DMS114 treated with DMSO at 0.1 percent for 48 hours (cell line): ENCODE measurements at regions not wholly inside any gene's neighbourhood (a gene's known extent, or its start where the extent isn't known, plus 50 kb on each side); places are given as distances from the start of the nearest gene placed in this dataset.

ENCODE experiments used
- DNase-seq: peaks from one replicate; lab custom pipeline; 2025; ENCODE audit not compliant: unreplicated experiment; lab: John Stamatoyannopoulos, UW

DNA sequence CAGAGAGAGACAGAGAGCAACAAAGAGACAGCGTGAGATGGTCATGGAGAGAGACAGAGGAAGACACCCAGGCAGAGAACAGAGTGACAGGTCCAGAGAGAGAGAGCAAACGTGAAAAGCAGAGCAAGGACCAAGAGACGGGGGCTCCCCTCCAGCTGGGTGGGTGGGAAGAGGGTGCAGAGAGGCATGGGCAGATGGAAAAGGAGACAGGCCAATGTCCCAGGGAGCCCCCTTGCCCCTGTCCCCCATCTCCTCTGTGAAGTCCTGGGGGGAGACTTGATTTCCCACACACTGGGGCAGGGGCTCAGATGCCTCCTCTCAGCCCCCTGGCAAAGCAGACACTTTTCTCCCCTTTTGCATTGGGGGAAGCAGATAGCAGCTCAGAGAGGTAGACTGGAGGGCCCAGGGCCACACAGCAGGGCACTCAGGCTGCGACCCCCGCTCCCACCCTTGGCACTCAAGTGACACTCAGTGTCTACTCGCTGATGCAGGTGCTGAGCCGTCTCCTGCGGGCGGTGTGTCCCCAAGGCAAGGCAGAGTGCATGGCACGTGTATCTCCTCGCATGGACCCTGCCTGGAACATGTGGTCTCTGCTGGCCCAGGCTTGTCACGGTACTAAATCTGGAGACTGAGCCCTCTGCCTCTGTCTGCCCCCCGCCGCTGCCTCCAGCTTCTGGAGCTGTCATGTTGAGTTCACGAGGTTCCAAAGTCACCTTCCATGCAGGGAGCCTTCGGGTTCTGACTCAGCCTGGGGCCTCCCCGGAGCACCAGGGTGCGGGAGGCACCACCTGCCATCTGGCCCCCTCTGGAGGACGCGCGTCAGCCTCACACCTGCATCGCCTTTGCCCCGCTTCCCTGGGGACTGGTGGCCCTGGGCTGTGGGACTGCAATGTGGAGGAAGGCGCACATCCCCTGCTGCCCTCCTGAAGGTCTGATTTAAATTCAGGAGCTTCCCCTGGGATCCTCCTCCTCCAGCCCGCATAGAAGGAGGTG is 215.9 kb upstream of the GSE1 start:
- no peak for DNase-seq

GRCh38 chr16:85398050-85398451 is 215.1 kb upstream of the GSE1 start:
- no peak for DNase-seq

DNA sequence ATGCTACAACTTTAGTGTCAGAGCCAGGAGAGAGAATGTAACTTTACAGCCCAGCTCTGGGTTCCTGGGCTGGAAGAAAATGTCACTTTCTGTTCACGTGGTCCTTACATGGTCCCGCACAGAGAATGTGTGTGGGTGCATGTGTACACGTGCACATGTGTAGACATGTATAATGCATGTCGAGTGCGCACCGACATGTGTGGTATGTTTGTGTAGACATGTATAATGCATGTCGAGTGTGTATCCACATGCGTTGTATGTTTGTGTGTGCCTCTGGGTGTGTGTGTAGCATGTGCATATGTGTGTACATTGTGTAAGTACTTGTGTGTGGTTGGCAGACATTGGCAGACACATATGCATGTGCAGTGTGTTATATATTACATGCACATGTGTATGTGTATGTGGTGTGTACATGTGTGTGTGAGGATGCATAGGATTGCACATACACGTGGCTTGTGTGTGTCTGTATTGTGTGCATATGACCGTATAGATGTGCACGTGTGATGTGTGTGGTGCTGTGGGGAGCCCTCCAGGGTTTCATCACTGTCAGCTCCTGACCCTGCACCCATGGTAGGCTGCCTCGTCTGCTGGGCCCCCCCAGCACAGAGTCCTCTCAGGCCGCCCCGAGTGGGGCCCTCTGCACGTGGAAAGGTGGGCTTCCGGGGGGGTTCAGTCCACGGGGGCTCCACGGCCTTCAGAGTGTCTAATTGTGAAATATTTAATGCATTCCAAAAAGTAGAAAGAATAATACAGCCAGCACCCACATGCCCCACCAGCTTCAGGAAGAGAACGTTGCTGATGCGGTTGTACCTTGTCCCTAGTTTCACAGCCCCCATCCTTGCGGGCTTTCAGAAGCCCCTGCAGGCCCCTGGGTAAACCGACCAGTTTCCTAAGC is 214.2 kb upstream of the GSE1 start:
- DNase-seq = no peak

DNA sequence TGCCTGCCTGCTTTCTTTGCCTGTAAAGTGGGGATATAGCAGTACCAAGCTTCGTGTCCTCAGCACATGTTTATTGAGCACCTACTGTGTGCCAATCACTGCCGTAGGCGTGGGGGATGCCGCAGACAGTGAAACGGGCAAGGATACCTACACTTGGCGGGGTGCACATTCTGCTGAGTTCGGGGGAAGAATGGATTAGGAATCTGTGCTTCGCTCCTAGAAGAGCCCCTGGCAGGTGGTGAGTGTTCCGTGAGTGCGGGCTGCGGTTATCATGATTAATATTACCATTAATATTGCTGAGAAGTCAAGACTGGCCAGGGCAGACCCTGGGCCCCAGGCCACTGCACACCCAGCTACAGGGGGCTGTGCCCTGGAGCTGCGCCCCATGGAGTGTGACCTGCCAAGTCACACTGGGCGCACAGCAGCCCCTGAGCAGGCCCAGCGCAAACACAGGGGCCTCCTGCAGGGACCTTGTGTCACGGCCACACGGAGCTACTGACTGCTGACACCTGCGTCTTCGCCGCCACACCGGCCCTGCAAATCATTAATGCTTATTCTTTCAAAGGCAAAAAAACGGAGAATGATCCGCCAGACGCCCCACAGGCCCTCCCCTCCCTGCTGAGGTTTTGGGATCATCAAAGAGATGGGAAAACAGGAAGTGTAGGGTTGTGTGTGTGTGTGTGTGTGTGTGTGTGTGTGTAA is 213.4 kb upstream of the GSE1 start:
- no peak for DNase-seq

- DNase-seq = no peak
Observed at GRCh38 chr16:85400305-85401205, 212.6 kb upstream of the GSE1 start.

DNA sequence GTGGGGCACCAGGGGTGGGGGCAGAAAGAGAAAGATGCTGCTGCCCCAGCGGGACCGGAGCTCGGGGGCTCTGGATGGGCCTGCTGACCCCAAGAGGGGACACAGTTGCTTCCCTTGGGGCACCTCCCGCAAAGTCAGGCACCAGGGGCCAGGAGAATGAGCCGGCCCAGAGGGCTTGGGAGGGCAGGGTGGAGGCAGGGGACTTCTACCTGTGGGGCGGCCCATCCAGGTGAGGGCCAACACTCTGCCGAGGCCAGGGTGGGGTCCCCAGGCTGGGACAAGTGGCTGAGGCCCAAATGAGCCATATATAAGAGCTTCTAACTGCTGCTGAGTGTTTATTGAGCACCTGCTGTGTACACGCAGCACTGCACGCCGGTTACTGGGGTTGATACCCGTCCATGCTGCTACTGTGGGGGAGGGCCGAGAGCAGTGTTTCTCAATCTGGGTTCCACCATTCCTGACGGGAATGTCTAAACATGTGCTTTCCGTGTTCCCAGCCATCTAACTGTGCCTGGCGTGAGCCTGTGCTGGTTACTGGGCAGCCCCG is 211.7 kb upstream of the GSE1 start:
- no peak for DNase-seq

DNA sequence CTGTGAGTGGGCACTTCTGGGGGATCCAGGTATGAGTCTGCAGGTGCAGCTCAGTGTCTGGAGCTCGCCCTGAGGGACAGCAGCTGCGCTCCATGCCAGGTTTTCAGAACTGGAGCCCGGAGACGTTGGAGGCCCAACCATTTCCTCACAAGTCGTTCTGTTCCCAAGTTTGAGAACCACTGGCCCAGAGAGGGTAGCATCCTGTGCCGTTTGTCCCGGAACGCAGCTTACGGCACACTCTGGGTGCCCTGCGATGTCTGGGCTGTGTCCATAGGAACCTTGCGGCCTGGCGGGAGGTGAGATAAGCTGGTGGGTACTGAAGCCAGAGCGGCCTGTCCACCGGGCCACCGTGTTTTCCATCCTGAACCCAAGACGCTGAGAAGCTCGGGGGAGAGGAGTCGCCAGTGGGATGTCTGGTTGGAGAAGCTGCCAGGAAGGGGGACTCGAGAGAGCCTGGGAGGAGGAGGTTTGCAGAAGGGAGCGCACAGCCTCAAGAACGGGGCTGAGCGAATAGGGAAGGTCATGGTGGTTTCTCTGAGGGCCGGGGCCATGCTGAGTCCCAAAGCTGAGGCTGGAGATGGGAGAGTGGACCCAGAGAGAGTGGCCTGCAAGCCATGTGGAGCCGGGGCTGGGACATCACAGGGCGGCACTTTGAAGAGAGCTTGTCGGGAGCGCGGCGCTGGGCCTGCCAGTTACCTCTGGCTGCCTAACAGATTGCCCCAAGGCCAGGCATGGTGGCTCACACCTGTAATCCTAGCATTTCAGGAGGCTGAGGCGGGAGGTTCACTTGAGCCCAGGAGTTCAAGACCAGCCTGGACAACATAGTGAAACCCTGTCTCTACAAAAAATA is 211.0 kb upstream of the GSE1 start:
- DNase-seq = no peak

GRCh38 chr16:85402910-85403692 is 210.0 kb upstream of the GSE1 start:
- no peak for DNase-seq

GRCh38 chr16:85403693-85404092 is 209.4 kb upstream of the GSE1 start:
- DNase-seq = no peak

GRCh38 chr16:85412911-85413520 is 200.1 kb upstream of the GSE1 start:
- DNase-seq = no peak

GRCh38 chr16:85413691-85414663 is 199.1 kb upstream of the GSE1 start:
- no peak for DNase-seq

DNA sequence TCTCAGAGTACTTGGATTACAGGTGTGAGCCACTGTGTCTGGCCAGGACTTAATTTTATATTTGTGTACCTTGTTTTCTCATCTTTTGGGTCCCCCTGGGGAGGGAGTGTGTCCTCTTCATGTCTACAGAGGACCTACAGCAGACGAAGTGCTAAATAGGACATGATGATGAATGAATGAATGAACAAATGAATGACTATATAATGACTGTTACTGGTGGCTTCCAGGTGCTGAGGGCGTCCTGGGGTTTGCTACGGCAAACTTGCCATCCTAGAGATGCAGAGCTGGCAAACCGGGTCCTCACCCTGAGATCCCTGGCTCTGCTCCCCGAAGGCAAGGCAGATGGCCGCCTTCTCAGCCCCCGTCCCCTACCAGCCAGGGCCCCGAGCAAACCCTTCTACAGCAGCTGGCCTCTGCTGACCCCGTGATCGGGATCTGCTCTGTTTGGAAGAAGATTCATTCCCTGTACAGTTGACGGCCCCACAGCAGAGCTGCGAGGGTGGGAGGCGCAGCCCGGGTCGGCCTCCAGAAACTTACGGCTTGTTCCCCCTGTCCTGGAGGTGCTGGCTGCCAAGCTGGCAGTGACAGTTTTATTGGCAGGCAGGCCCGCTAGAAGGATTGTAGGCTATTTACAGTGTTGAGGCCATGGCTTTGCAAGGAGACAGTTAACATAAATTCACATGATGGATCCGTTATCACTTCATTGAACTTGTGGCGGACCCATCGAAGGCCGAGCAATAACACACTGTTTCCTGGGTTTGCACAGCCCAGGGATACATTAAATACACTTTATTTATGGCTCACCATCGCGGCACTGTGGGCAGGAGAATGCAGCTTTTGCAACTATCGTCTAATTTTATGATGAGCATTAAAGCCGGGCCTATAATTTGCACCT is 197.7 kb upstream of the GSE1 start:
- no peak for DNase-seq

DNA sequence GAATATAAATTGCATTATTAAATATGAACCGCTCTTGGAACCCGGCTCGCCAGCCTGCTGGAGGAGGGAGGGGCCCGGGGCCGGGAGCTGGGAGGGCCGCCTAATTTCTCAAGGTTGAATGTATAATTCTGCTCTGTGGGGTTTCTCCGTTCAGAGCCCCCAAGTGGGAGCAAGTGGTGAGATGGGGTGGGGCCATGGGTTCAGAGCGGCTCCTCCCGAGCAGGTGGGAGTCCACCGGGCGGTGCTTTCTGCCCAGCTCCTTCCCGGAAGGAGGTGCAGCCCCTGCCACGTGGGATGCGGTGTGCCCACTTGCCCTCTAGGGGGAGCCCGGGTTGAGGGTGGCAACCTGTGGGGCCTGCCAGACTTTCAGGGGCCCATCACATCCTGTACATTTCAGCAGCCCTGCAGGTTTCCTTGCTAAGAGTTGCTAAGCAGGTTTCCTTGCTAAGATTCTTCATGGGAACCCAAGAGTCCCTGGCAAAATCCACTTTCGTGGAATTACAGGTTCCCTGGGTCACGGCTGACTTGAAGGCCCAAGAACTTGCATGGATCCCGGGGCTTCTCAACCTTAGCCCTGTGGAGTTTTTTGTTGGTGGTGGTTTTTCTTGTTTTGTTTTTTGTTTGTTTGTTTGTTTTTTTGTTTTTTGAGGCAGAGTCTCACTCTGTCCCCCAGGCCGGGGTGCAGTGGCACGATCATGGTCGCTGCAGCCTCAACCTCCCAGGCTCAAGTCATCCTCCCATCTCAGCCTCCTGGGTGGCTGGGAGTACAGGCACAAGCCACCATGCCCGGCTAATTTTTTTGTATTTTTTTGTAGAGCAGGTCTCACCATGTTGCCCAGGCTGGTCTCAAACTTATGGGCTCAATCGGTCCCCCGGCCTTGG is 196.7 kb upstream of the GSE1 start:
- DNase-seq = peak; percentile 7

DNA sequence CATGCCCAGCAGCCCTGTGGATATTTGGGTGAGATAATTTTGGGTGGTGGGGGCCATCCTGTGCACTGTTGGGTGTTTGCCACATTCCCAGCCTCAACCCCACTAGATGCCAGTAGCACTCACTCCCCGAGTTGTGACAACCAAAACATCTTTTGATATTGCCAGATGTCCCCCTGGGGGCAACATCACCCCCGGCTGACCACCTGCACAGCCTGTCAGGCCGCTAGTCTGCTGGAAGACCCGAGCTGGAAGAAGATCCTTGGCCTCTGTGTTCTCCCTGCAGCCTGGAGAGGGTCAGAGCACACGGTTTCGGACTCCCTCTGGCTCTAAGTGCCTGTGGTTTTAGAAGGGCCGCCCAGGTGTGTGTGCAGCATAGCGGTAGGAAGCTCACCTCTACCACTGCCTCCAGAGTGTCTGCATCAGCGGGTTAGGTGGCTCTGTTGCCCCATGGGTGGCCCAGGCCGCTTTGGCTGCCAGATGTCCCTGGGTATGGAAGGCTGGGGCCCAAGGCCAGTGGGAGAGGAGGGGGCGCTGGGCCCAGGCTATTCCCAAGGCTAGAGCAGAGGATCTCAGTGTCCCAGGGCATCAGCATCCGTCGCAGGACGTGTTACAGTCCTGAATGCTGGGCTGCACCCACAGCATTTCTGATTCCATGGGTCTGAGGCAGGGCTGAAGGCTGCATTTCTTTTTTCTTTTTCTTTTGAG is 195.8 kb upstream of the GSE1 start:
- DNase-seq = no peak
